ENCODE measurements at regions not wholly inside any gene's neighbourhood (a gene's known extent, or its start where the extent isn't known, plus 50 kb on each side); places are given as distances from the start of the nearest gene placed in this dataset.

GRCh38 chr15:31609258-31609681 lies 282.6 kb downstream of the KLF13 start:
- Mint-ChIP-seq H3K27ac (no peak overlapping the region), H3K4me1 (no peaks in the 10 kb centered on the region), H3K9me3 (ENCODE audit: insufficient read depth) (peaks cover 5% of the 10 kb centered on the region), H3K27me3 (peaks cover 13% of the 10 kb centered on the region), H3K4me3 (no peak overlapping the region)
- H3K4me3 ChIP-seq (ENCODE audit: control extremely low read depth in 1 of 5, extremely low read depth in 1 of 5, insufficient read depth in 1 of 5, low read depth in 2 of 5, low read length in 4 of 5): no peak overlapping the region
- H3K9me3 ChIP-seq (ENCODE audit: control extremely low read depth in 1 of 3, control insufficient read depth in 2 of 3, insufficient read depth in 1 of 3, low read length in 2 of 3): no peaks in the 10 kb centered on the region
- intact Hi-C loops (cut with micrococcal nuclease): no loop called here
- ATAC-seq (ENCODE audit: low read depth): no peak
- TF ChIP-seq EZH2 (IDR thresholded peaks at IDR 0.05; ENCODE audit: borderline replicate concordance, insufficient read depth, low read depth, low read length, poor library complexity, severe bottlenecking) (no peak), CTCF (IDR thresholded peaks at IDR 0.05) (no peak)
- H3K27ac ChIP-seq (ENCODE audit: low read length in 2 of 2): no peak overlapping the region
- POLR2A ChIA-PET: no interaction called here
- peaks cover 0 to 5% (median 0%) of the 10 kb centered on the region in 4 experiments for H3K27me3 ChIP-seq (replicated peaks in 1 of 4; ENCODE audit: control extremely low read depth in 1 of 4, control insufficient read depth in 3 of 4, insufficient read depth in 4 of 4, low read length in 3 of 4)
- H3K4me2 ChIP-seq (replicated peaks; ENCODE audit: low read depth, low read length, poor library complexity, severe bottlenecking): no peak overlapping the region
- no peak overlapping the region for H2AFZ ChIP-seq (ENCODE audit: insufficient read depth, low read depth, low read length, poor library complexity, severe bottlenecking)
- no peak overlapping the region for H3K9ac ChIP-seq (ENCODE audit: low read length)
- H3K4me1 ChIP-seq (ENCODE audit: control insufficient read depth in 2 of 2, insufficient read depth in 2 of 2, low read length in 2 of 2): no peaks in the 10 kb centered on the region
- no peaks in the 10 kb centered on the region for H4K20me1 ChIP-seq (ENCODE audit: control insufficient read depth, insufficient read depth, low read length, poor library complexity, severe bottlenecking)
- CTCF ChIA-PET: no interaction called here
- H3K79me2 ChIP-seq (ENCODE audit: control insufficient read depth, insufficient read depth, low read length): no peaks in the 10 kb centered on the region
- H3K36me3 ChIP-seq (replicated peaks in 1 of 2; ENCODE audit: control extremely low read depth in 1 of 2, control insufficient read depth in 1 of 2, extremely low read depth in 1 of 2, insufficient read depth in 2 of 2, low read length in 1 of 2): no peaks in the 10 kb centered on the region
- WGBS (ENCODE audit: insufficient coverage): 71% methylated on average over 5 of the region's 6 CpGs
- DNase-seq: no peak

- TF ChIP-seq CTCF (IDR thresholded peaks at IDR 0.05) (no peak), EZH2 (IDR thresholded peaks at IDR 0.05; ENCODE audit: borderline replicate concordance, insufficient read depth, low read depth, low read length, poor library complexity, severe bottlenecking) (no peak)
- H3K9me3 ChIP-seq (ENCODE audit: control extremely low read depth in 1 of 3, control insufficient read depth in 2 of 3, insufficient read depth in 1 of 3, low read length in 2 of 3): no peaks in the 10 kb centered on the region
- H3K27me3 Mint-ChIP-seq: peaks cover 13% of the 10 kb centered on the region
- H3K27me3 ChIP-seq (replicated peaks in 1 of 4; ENCODE audit: control extremely low read depth in 1 of 4, control insufficient read depth in 3 of 4, insufficient read depth in 4 of 4, low read length in 3 of 4): peaks cover 0 to 5% (median 0%) of the 10 kb centered on the region in 4 experiments
- H3K27ac Mint-ChIP-seq: no peak overlapping the region
- H3K4me3 Mint-ChIP-seq: no peak overlapping the region
- H3K36me3 ChIP-seq (replicated peaks in 1 of 2; ENCODE audit: control extremely low read depth in 1 of 2, control insufficient read depth in 1 of 2, extremely low read depth in 1 of 2, insufficient read depth in 2 of 2, low read length in 1 of 2): no peaks in the 10 kb centered on the region
- H3K79me2 ChIP-seq (ENCODE audit: control insufficient read depth, insufficient read depth, low read length): no peaks in the 10 kb centered on the region
- no peaks in the 10 kb centered on the region for H3K4me1 ChIP-seq (ENCODE audit: control insufficient read depth in 2 of 2, insufficient read depth in 2 of 2, low read length in 2 of 2)
- WGBS (ENCODE audit: insufficient coverage): no CpG with 5 or more reads among the region's 2 CpGs
- no peak overlapping the region for H3K4me2 ChIP-seq (replicated peaks; ENCODE audit: low read depth, low read length, poor library complexity, severe bottlenecking)
- no peak overlapping the region for H3K27ac ChIP-seq (ENCODE audit: low read length in 2 of 2)
- no peak overlapping the region for H3K9ac ChIP-seq (ENCODE audit: low read length)
- H2AFZ ChIP-seq (ENCODE audit: insufficient read depth, low read depth, low read length, poor library complexity, severe bottlenecking): no peak overlapping the region
- no peak overlapping the region for H3K4me3 ChIP-seq (ENCODE audit: control extremely low read depth in 1 of 5, extremely low read depth in 1 of 5, insufficient read depth in 1 of 5, low read depth in 2 of 5, low read length in 4 of 5)
- ATAC-seq (ENCODE audit: low read depth): no peak
- H4K20me1 ChIP-seq (ENCODE audit: control insufficient read depth, insufficient read depth, low read length, poor library complexity, severe bottlenecking): no peaks in the 10 kb centered on the region
- H3K4me1 Mint-ChIP-seq: no peaks in the 10 kb centered on the region
- ChIA-PET POLR2A (no interaction called here), CTCF (no interaction called here)
- intact Hi-C loops (cut with micrococcal nuclease): no loop called here
- DNase-seq: no peak
- peaks cover 5% of the 10 kb centered on the region for H3K9me3 Mint-ChIP-seq (ENCODE audit: insufficient read depth)
Observed at GRCh38 chr15:31609906-31610305, 283.3 kb downstream of the KLF13 start.

Data from B cell (primary cell).